HT-29 (cell line): ENCODE measurements at regions not wholly inside any gene's neighbourhood (a gene's known extent, or its start where the extent isn't known, plus 50 kb on each side); places are given as distances from the start of the nearest gene placed in this dataset.
"Not testable (repeated sequence)": the region's sequence is repeated elsewhere in the genome, so short reads cannot be mapped to it uniquely, and the experiment has no call there.

ENCODE experiments used
- DNase-seq: peaks from one replicate; pipeline ENCODE4 v3.0.0-alpha.2; 2015; ENCODE audit warnings: low spot score

- no peak for DNase-seq
Observed at GRCh38 chr20:20796766-20797440, 84.5 kb upstream of the RALGAPA2 start.

GRCh38 chr20:20795721-20796120 is 83.3 kb upstream of the RALGAPA2 start:
- no peak for DNase-seq

- no peak for DNase-seq
Observed at GRCh38 chr20:20795119-20795518, 82.7 kb upstream of the RALGAPA2 start.

- DNase-seq = no peak
Observed at GRCh38 chr20:20793591-20793990, 81.1 kb upstream of the RALGAPA2 start.

- no peak for DNase-seq
Observed at GRCh38 chr20:20791664-20792568, 79.5 kb upstream of the RALGAPA2 start.

GRCh38 chr20:20788308-20788707 is 75.9 kb upstream of the RALGAPA2 start:
- DNase-seq = no peak

- no peak for DNase-seq
Observed at GRCh38 chr20:20786428-20786827, 74.0 kb upstream of the RALGAPA2 start.

- no peak for DNase-seq
Observed at GRCh38 chr20:20785226-20785625, 72.8 kb upstream of the RALGAPA2 start.

- not testable (repeated sequence) for DNase-seq
Observed at GRCh38 chr20:20784450-20784849, 72.0 kb upstream of the RALGAPA2 start.

GRCh38 chr20:20783450-20783849 is 71.0 kb upstream of the RALGAPA2 start:
- no peak for DNase-seq

- no peak for DNase-seq
Observed at GRCh38 chr20:20782755-20783154, 70.3 kb upstream of the RALGAPA2 start.

GRCh38 chr20:20782231-20782630 is 69.8 kb upstream of the RALGAPA2 start:
- no peak for DNase-seq

- DNase-seq = no peak
Observed at GRCh38 chr20:20781029-20781428, 68.6 kb upstream of the RALGAPA2 start.

GRCh38 chr20:20780127-20780824 is 67.8 kb upstream of the RALGAPA2 start:
- peak; percentile 68 for DNase-seq

GRCh38 chr20:20778676-20779075 is 66.2 kb upstream of the RALGAPA2 start:
- DNase-seq = no peak

- DNase-seq = no peak
Observed at GRCh38 chr20:20772497-20773085, 60.1 kb upstream of the RALGAPA2 start.

- DNase-seq = no peak
Observed at GRCh38 chr20:20768202-20768815, 55.9 kb upstream of the RALGAPA2 start.

GRCh38 chr20:20765696-20766365 is 53.4 kb upstream of the RALGAPA2 start:
- no peak for DNase-seq

- no peak for DNase-seq
Observed at GRCh38 chr20:20763650-20764049, 51.2 kb upstream of the RALGAPA2 start.
